Fibroblast of skin of abdomen (primary cell): ENCODE measurements at regions not wholly inside any gene's neighbourhood (a gene's known extent, or its start where the extent isn't known, plus 50 kb on each side); places are given as distances from the start of the nearest gene placed in this dataset.

Experiments used
- DNase-seq: peaks from one replicate; pipeline ENCODE4 v3.0.0-alpha.2; 2013

- no peak for DNase-seq
Measured at GRCh38 chr5:118040496-118040895, 947.9 kb downstream of the DTWD2 start.

- DNase-seq: no peak
Measured at GRCh38 chr5:118033686-118034338, 954.5 kb downstream of the DTWD2 start.

- DNase-seq: no peak
Measured at GRCh38 chr5:118029807-118030206, 958.5 kb downstream of the DTWD2 start.

- no peak for DNase-seq
Measured at GRCh38 chr5:118022062-118022461, 966.3 kb downstream of the DTWD2 start.

- DNase-seq: no peak
Measured at GRCh38 chr5:118017536-118017935, 970.8 kb downstream of the DTWD2 start.

- no peak for DNase-seq
Measured at GRCh38 chr5:118016396-118016795, 972.0 kb downstream of the DTWD2 start.

GRCh38 chr5:118015511-118015910, 972.8 kb downstream of the DTWD2 start:
- DNase-seq: peak; percentile 5

- no peak for DNase-seq
Measured at GRCh38 chr5:118009741-118010297, 978.5 kb downstream of the DTWD2 start.

- no peak for DNase-seq
Measured at GRCh38 chr5:118008779-118009178, 979.6 kb downstream of the DTWD2 start.

- DNase-seq: no peak
Measured at GRCh38 chr5:118007262-118007661, 981.1 kb downstream of the DTWD2 start.

- DNase-seq: peak; percentile 45
Measured at GRCh38 chr5:118006219-118006618, 982.1 kb downstream of the DTWD2 start.

- peak; percentile 30 for DNase-seq
Measured at GRCh38 chr5:117999939-118000549, 988.3 kb downstream of the DTWD2 start.

- DNase-seq: no peak
Measured at GRCh38 chr5:117982691-117983090, 1005.7 kb downstream of the DTWD2 start.

- no peak for DNase-seq
Measured at GRCh38 chr5:117973785-117974184, 1014.6 kb downstream of the DTWD2 start.

GRCh38 chr5:117955831-117956230, 1032.5 kb downstream of the DTWD2 start:
- no peak for DNase-seq

- DNase-seq: peak; percentile 81
Measured at GRCh38 chr5:117954331-117954730, 1034.0 kb downstream of the DTWD2 start.

- DNase-seq: no peak
Measured at GRCh38 chr5:117953272-117953671, 1035.1 kb downstream of the DTWD2 start.

- no peak for DNase-seq
Measured at GRCh38 chr5:117947836-117948235, 1040.5 kb downstream of the DTWD2 start.

- no peak for DNase-seq
Measured at GRCh38 chr5:117947121-117947520, 1041.2 kb downstream of the DTWD2 start.

- DNase-seq: peak; percentile 30
Measured at GRCh38 chr5:117945258-117945657, 1043.1 kb downstream of the DTWD2 start.

- DNase-seq: no peak
Measured at GRCh38 chr5:117943541-117943940, 1044.8 kb downstream of the DTWD2 start.

- DNase-seq: peak; percentile 12
Measured at GRCh38 chr5:117942861-117943519, 1045.4 kb downstream of the DTWD2 start.

- DNase-seq: peak; percentile 7
Measured at GRCh38 chr5:117893211-117893610, 1095.1 kb downstream of the DTWD2 start.

- DNase-seq: no peak
Measured at GRCh38 chr5:117892360-117892759, 1096.0 kb downstream of the DTWD2 start.
